ENCODE measurements at regions not wholly inside any gene's neighbourhood (a gene's known extent, or its start where the extent isn't known, plus 50 kb on each side); places are given as distances from the start of the nearest gene placed in this dataset.

GRCh38 chr16:80231121-80231520, 309.7 kb upstream of the DYNLRB2 start:
- no peak for TF ChIP-seq CTCF (IDR thresholded peaks at IDR 0.05)
- Mint-ChIP-seq H3K4me1 (ENCODE audit: unreplicated experiment) (peaks cover 5% of the 10 kb centered on the region), H3K9me3 (ENCODE audit: unreplicated experiment) (peaks cover 10% of the 10 kb centered on the region), H3K27ac (ENCODE audit: unreplicated experiment) (no peak overlapping the region), H3K4me3 (ENCODE audit: unreplicated experiment) (no peak overlapping the region), H3K27me3 (ENCODE audit: unreplicated experiment) (peaks cover 3% of the 10 kb centered on the region), H3K36me3 (ENCODE audit: unreplicated experiment) (no peaks in the 10 kb centered on the region)
- DNase-seq (ENCODE audit: extremely low spot score, unreplicated experiment) = no peak

- Mint-ChIP-seq H3K4me1 (ENCODE audit: unreplicated experiment) (peaks cover 5% of the 10 kb centered on the region), H3K9me3 (ENCODE audit: unreplicated experiment) (peaks cover 12% of the 10 kb centered on the region), H3K27me3 (ENCODE audit: unreplicated experiment) (peaks cover 3% of the 10 kb centered on the region), H3K4me3 (ENCODE audit: unreplicated experiment) (no peak overlapping the region), H3K36me3 (ENCODE audit: unreplicated experiment) (no peaks in the 10 kb centered on the region), H3K27ac (ENCODE audit: unreplicated experiment) (no peak overlapping the region)
- DNase-seq (ENCODE audit: extremely low spot score, unreplicated experiment) = no peak
- no peak for TF ChIP-seq CTCF (IDR thresholded peaks at IDR 0.05)
Observed at GRCh38 chr16:80230328-80231120, 310.3 kb upstream of the DYNLRB2 start.

- DNase-seq (ENCODE audit: extremely low spot score, unreplicated experiment) = no peak
- H3K36me3 Mint-ChIP-seq (ENCODE audit: unreplicated experiment) = no peaks in the 10 kb centered on the region
- H3K27ac Mint-ChIP-seq (ENCODE audit: unreplicated experiment) = no peak overlapping the region
- H3K4me3 Mint-ChIP-seq (ENCODE audit: unreplicated experiment) = no peak overlapping the region
- peaks cover 3% of the 10 kb centered on the region for H3K27me3 Mint-ChIP-seq (ENCODE audit: unreplicated experiment)
- no peak for TF ChIP-seq CTCF (IDR thresholded peaks at IDR 0.05)
- peaks cover 4% of the 10 kb centered on the region for H3K4me1 Mint-ChIP-seq (ENCODE audit: unreplicated experiment)
- H3K9me3 Mint-ChIP-seq (ENCODE audit: unreplicated experiment) = peaks cover 18% of the 10 kb centered on the region
Observed at GRCh38 chr16:80226499-80226898, 314.3 kb upstream of the DYNLRB2 start.

GRCh38 chr16:80210787-80211186, 330.0 kb upstream of the DYNLRB2 start:
- Mint-ChIP-seq H3K27ac (ENCODE audit: unreplicated experiment) (no peak overlapping the region), H3K4me1 (ENCODE audit: unreplicated experiment) (no peaks in the 10 kb centered on the region), H3K9me3 (ENCODE audit: unreplicated experiment) (peaks cover 4% of the 10 kb centered on the region), H3K36me3 (ENCODE audit: unreplicated experiment) (no peaks in the 10 kb centered on the region), H3K4me3 (ENCODE audit: unreplicated experiment) (no peak overlapping the region), H3K27me3 (ENCODE audit: unreplicated experiment) (no peaks in the 10 kb centered on the region)
- no peak for TF ChIP-seq CTCF (IDR thresholded peaks at IDR 0.05)
- DNase-seq (ENCODE audit: extremely low spot score, unreplicated experiment) = no peak

GRCh38 chr16:80208743-80209142, 332.1 kb upstream of the DYNLRB2 start:
- DNase-seq (ENCODE audit: extremely low spot score, unreplicated experiment) = no peak
- H3K4me1 Mint-ChIP-seq (ENCODE audit: unreplicated experiment) = no peaks in the 10 kb centered on the region

More at GRCh38 chr16:80208743-80209142, 332.1 kb upstream of the DYNLRB2 start:
- Mint-ChIP-seq H3K4me3 (ENCODE audit: unreplicated experiment) (no peak overlapping the region), H3K27ac (ENCODE audit: unreplicated experiment) (no peak overlapping the region), H3K9me3 (ENCODE audit: unreplicated experiment) (no peaks in the 10 kb centered on the region), H3K36me3 (ENCODE audit: unreplicated experiment) (no peaks in the 10 kb centered on the region), H3K27me3 (ENCODE audit: unreplicated experiment) (no peaks in the 10 kb centered on the region)
- TF ChIP-seq CTCF (IDR thresholded peaks at IDR 0.05) = no peak

Data from osteocyte (in vitro differentiated cells).